IMR-90 (cell line): ENCODE measurements at regions not wholly inside any gene's neighbourhood (a gene's known extent, or its start where the extent isn't known, plus 50 kb on each side); places are given as distances from the start of the nearest gene placed in this dataset.

Experiments used
- ATAC-seq: fragments of 200-7000 bp; cut with Tn5 transposase; 2 replicates; pipeline ENCODE4 v1.9.1; 2020; ENCODE audit warnings: low read depth, mild to moderate bottlenecking, moderate library complexity
- BruUV-seq: library from RNA; stranded (reverse); fragments of 400-500 nt; replicated peaks from 2 replicates; lab custom pipeline; 2021; lab: Mats Ljungman, UMichigan
- CTCF ChIA-PET: fragments of 300-600 bp; formaldehyde crosslinking; extraction: SDS; loops from one replicate; lab custom pipeline; 2021; ENCODE audit warnings: antibody characterized with exemption; lab: Yijun Ruan, JAX
- POLR2A ChIA-PET: fragments of 300-600 bp; sonication (Branson Sonifier 250); formaldehyde crosslinking; loops from one replicate; lab custom pipeline; 2022; ENCODE audit warnings: antibody characterized with exemption; ENCODE audit not compliant: unreplicated experiment; lab: Charles Lee
- DNase-seq: peaks from one replicate; pipeline ENCODE4 v3.0.0; 2013
- H2AFZ ChIP-seq: replicated peaks from 2 replicates; pipeline ENCODE3; 2013; ENCODE audit warnings: low read length, mild to moderate bottlenecking; ENCODE audit not compliant: poor library complexity
- H2AK5ac ChIP-seq: 2 replicates; pipeline ENCODE4 v1.6.1; 2013; ENCODE audit warnings: low read depth, low read length, inconsistent platforms
- H2AK9ac ChIP-seq: replicated peaks from 2 replicates; pipeline ENCODE3; 2013; ENCODE audit warnings: mild to moderate bottlenecking, low read depth, low read length, moderate library complexity; ENCODE audit not compliant: poor library complexity
- H2BK120ac ChIP-seq: 2 replicates; pipeline ENCODE4 v1.6.1; 2013; ENCODE audit warnings: low read depth, low read length, inconsistent platforms
- H2BK15ac ChIP-seq: 3 replicates; pipeline ENCODE4 v1.6.1; 2013; ENCODE audit warnings: low read depth, low read length, inconsistent platforms
- H2BK20ac ChIP-seq: 2 replicates; pipeline ENCODE4 v1.6.1; 2013; ENCODE audit warnings: low read depth, mild to moderate bottlenecking, inconsistent platforms, low read length, moderate library complexity
- H2BK5ac ChIP-seq: 2 replicates; pipeline ENCODE4 v1.6.1; 2013; ENCODE audit warnings: mild to moderate bottlenecking, low read depth, low read length, inconsistent platforms; ENCODE audit not compliant: poor library complexity, severe bottlenecking
- H3K14ac ChIP-seq: replicated peaks from 2 replicates; pipeline ENCODE4 v1.6.1; 2013; ENCODE audit warnings: low read depth, low read length, inconsistent platforms
- H3K18ac ChIP-seq: 2 replicates; pipeline ENCODE4 v1.6.1; 2013; ENCODE audit warnings: low read depth, low read length, control low read depth
- H3K23ac ChIP-seq: 2 replicates; pipeline ENCODE4 v1.6.1; 2013; ENCODE audit warnings: low read depth, low read length, inconsistent platforms
- H3K27ac ChIP-seq: 2 replicates; pipeline ENCODE4 v1.5.1; 2013; ENCODE audit warnings: mild to moderate bottlenecking, control low read depth, low read length; ENCODE audit not compliant: insufficient read depth
- H3K27me3 ChIP-seq: 2 replicates; pipeline ENCODE4 v1.6.1; 2013; ENCODE audit warnings: low read length; ENCODE audit not compliant: control insufficient read depth, insufficient read depth
- H3K36me3 ChIP-seq: 2 replicates; pipeline ENCODE4 v1.6.1; 2013; ENCODE audit warnings: low read length, mixed read lengths; ENCODE audit not compliant: control insufficient read depth, insufficient read depth
- H3K4ac ChIP-seq: 2 replicates; pipeline ENCODE4 v1.6.1; 2013; ENCODE audit warnings: low read depth, low read length, inconsistent platforms
- H3K4me1 ChIP-seq: 2 replicates; pipeline ENCODE4 v1.6.1; 2013; ENCODE audit warnings: low read length, mixed read lengths; ENCODE audit not compliant: control insufficient read depth, insufficient read depth
- H3K4me2 ChIP-seq: 2 replicates; pipeline ENCODE4 v1.6.1; 2013; ENCODE audit warnings: low read depth, mild to moderate bottlenecking, control low read depth, low read length, moderate library complexity
- H3K4me3 ChIP-seq: 2 replicates; pipeline ENCODE4 v1.5.1; 2013; ENCODE audit warnings: low read depth, mild to moderate bottlenecking, control low read depth, low read length, moderate library complexity; ENCODE audit not compliant: insufficient read depth
- H3K56ac ChIP-seq: 2 replicates; pipeline ENCODE4 v1.6.1; 2013; ENCODE audit warnings: low read length, inconsistent platforms; ENCODE audit not compliant: insufficient read depth; ENCODE audit errors: extremely low read depth
- H3K79me1 ChIP-seq, 2 experiments: 2 replicates each; pipeline ENCODE4 v1.6.1; 2013; ENCODE audit warnings: low read length in 2 of 2, inconsistent platforms in 1 of 2, low read depth in 1 of 2
- H3K9ac ChIP-seq: 2 replicates; pipeline ENCODE4 v1.6.1; 2013; ENCODE audit warnings: low read depth, low read length, control low read depth
- H3K9me1 ChIP-seq: 2 replicates; pipeline ENCODE4 v1.6.1; 2013; ENCODE audit warnings: low read length, inconsistent platforms; ENCODE audit not compliant: insufficient read depth
- H3K9me3 ChIP-seq: 2 replicates; pipeline ENCODE4 v1.6.1; 2013; ENCODE audit warnings: low read length; ENCODE audit not compliant: control insufficient read depth, insufficient read depth
- H4K20me1 ChIP-seq: 2 replicates; pipeline ENCODE4 v1.6.1; 2013; ENCODE audit warnings: low read length, inconsistent platforms; ENCODE audit not compliant: insufficient read depth
- H4K5ac ChIP-seq: 2 replicates; pipeline ENCODE4 v1.6.1; 2013; ENCODE audit warnings: mild to moderate bottlenecking, low read depth, low read length, control low read depth
- H4K8ac ChIP-seq, 2 experiments: 2 replicates each; pipeline ENCODE4 v1.6.1; 2013; ENCODE audit warnings: low read depth in 2 of 2, low read length in 2 of 2, control low read depth in 1 of 2, inconsistent platforms in 1 of 2
- H4K91ac ChIP-seq: 2 replicates; pipeline ENCODE4 v1.6.1; 2013; ENCODE audit warnings: low read depth, low read length, inconsistent platforms; ENCODE audit not compliant: insufficient read depth
- CEBPB ChIP-seq: IDR thresholded peaks from 2 replicates; pipeline ENCODE4 v1.6.1; 2012; ENCODE audit warnings: low read depth, low read length, improper control_type of control experiment
- NFE2L2 ChIP-seq: fragments of 150-350 bp; IDR thresholded peaks from 2 replicates; pipeline ENCODE4 v1.6.1; 2016; ENCODE audit warnings: low read depth, mild to moderate bottlenecking, low read length
- WGBS, 2 experiments: methylation state at CpG; one replicate each; pipeline versions ENCODE4 v1.1.5 to v1.1.7; 2013; ENCODE audit warnings: missing lambda C conversion rate in 2 of 2; ENCODE audit not compliant: insufficient read length in 1 of 2; ENCODE audit errors: extremely low coverage in 2 of 2; 5-methylcytosine and 5-hydroxymethylcytosine counted together
- dilution Hi-C: fragments of 300-500 bp; cut with HindIII; formaldehyde crosslinking; loops from one replicate; pipeline ENCODE4 v1.14.3; 2018; ENCODE audit warnings: low sequenced_read_pairs; ENCODE audit not compliant: unreplicated experiment
- in situ Hi-C: fragments of 300-500 bp; cut with MboI; formaldehyde crosslinking; loops from 3 replicates; pipeline ENCODE4 v1.14.3; 2019; ENCODE audit warnings: low sequenced_read_pairs, inconsistent platforms, mixed read lengths
- intact Hi-C: fragments of 100-400 bp; cut with micrococcal nuclease; formaldehyde crosslinking; loops from 2 replicates; pipeline ENCODE4 v1.10.0; 2022

- Histone ChIP-seq H3K4ac (0 out of 2 replicates have a peak overlapping the region, but pooled peaks have one; percentile 2), H2BK20ac (peak overlapping the region; percentile 44; the same call in 1 of the 2 replicates), H2BK15ac (no peak overlapping the region), H3K4me3 (no peak overlapping the region), H2AK9ac (no peak overlapping the region), H3K14ac (peak overlapping the region; percentile 18; the same call in 1 of the 2 replicates), H3K56ac (no peak overlapping the region), H3K9me1 (peaks cover 15% of the 10 kb centered on the region), H3K23ac (no peak overlapping the region), H2AFZ (no peak overlapping the region), H3K9ac (no peak overlapping the region), H3K4me2 (no peak overlapping the region), H4K91ac (no peak overlapping the region), H3K4me1 (peaks cover 18% of the 10 kb centered on the region), H3K9me3 (no peaks in the 10 kb centered on the region), H3K27me3 (no peaks in the 10 kb centered on the region), H3K18ac (no peak overlapping the region), H3K27ac (no peak overlapping the region), H3K79me1 (peaks cover 0 to 4% of the 10 kb centered on the region in 2 experiments; a peak in 1 of 4 replicates), H2BK5ac (no peak overlapping the region), H3K36me3 (no peaks in the 10 kb centered on the region), H4K5ac (no peak overlapping the region), H4K20me1 (no peaks in the 10 kb centered on the region), H4K8ac (peak overlapping the region in 1 of 2 experiments; percentile 19; a peak in 1 of 4 replicates), H2AK5ac (peak overlapping the region; percentile 57), H2BK120ac (0 out of 2 replicates have a peak overlapping the region, but pooled peaks have one; percentile 75)
- ChIA-PET POLR2A (no interaction called here), CTCF (interaction anchor here (0.8 kb wide), 1 partner anchor 13 kb away, joined by 3 read pairs; no protein-coding TSS in a partner anchor)
- TF ChIP-seq CEBPB (no peak), NFE2L2 (no peak)
- no peak for ATAC-seq
- BruUV-seq: no TSS peak
- no CpG with 5 or more reads among the region's 4 CpGs for WGBS, 2 experiments
- no peak for DNase-seq
- intact Hi-C loops (loop anchor here (5.0 kb wide), 1 partner anchor 160 kb away; the partner anchor contains the start of gene TRIB2), in situ Hi-C loops (no loop called here), dilution Hi-C loops (no loop called here)
These were observed 159.0 kb upstream of the TRIB2 start for GRCh38 chr2:12557688-12558087.
